ENCODE measurements at regions not wholly inside any gene's neighbourhood (a gene's known extent, or its start where the extent isn't known, plus 50 kb on each side); places are given as distances from the start of the nearest gene placed in this dataset.
"Not testable (repeated sequence)": the region's sequence is repeated elsewhere in the genome, so short reads cannot be mapped to it uniquely, and the experiment has no call there.

DNA sequence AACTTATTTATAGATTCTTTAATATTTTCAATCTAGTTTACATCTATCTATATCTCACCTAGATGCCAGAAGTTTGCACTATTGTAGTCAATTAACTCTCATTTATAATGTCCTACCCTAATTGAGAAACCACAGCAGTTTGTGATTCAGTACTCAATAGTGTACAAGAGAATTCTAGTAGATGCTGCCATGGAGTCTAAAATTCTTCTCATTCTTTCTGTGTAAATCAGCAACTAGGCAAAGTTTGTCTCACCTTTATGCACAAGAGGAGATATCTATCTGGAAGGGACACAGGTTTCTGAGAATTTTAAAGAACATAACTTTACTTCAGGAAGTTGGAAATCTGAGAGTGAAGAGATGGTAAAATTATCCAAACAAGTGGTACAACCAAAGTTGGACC lies 173.0 kb upstream of the FBXL7 start:
- no peak for DNase-seq

DNA sequence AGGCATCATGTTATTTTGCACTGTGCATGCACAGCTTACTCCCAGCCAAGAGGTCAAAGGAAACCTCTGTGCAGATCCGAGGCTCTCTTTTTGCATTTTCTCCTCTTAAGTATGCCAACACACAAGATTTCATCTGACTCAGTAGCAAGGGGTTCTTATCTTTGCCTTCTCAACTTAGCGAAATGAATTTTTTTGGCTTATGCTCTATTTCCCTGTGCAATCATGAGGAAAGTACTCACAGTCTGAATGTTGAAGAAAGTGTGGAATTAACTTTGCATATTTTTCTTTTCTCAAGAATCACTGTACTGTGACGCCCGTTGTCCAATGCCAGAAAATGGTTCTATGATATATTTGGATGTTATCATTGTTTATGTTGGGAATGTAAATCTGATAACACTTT lies 173.5 kb upstream of the FBXL7 start:
- no peak for DNase-seq

DNA sequence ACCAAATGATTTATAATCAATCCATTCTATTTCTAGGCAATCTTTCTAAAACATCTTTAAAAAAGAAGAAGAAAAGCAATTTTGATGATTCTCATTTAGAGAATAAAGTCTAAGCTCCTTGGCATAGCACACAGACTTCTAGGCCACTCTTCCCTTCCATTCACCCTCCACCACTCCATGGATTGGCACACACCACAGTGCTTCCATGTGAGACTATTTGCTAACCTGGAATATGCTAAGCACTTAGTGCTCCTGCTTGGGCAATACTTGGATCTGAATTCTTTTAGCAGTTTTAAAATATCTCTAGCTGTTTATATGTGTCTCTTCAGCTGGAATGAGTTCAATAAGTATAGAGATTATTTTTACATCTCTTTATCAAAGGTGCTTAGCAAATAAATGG lies 177.6 kb upstream of the FBXL7 start:
- no peak for DNase-seq

DNA sequence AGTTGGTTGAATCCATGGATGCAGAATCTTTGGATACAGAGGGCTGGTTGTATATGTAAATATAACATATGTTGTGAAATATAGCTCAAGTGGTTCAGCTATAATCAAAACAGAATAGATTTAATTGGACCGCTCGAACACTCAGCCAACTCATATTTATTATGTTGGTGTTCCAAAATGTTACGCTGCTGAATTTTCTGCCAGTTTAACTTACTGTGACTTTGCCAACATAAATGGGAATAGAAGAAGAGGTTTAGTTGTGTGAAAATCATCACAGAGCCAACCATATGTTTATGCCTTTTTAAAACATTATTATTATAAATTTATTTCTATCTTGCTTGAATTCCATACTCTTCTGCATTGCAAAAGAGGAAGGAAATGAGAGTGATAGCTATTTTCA lies 178.2 kb upstream of the FBXL7 start:
- no peak for DNase-seq

DNA sequence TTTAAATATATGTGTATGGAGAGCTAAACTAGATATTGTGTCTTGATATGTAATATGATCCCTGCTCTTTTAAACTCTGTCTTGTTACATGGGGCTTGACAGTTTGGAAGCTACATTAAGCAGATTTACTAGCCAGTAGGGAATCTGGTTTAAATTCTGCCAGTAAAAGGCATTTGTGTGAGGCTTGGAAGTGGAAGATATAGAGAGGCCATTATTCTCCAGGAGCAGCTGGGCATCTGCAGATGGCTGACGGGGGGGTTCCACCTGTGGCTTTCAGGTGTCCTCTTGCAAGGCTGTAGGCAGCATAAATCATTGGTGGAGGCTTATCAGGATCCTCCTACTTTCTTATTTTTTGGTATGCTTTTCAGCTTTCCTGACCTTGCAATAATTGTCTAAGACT lies 179.1 kb upstream of the FBXL7 start:
- no peak for DNase-seq

DNA sequence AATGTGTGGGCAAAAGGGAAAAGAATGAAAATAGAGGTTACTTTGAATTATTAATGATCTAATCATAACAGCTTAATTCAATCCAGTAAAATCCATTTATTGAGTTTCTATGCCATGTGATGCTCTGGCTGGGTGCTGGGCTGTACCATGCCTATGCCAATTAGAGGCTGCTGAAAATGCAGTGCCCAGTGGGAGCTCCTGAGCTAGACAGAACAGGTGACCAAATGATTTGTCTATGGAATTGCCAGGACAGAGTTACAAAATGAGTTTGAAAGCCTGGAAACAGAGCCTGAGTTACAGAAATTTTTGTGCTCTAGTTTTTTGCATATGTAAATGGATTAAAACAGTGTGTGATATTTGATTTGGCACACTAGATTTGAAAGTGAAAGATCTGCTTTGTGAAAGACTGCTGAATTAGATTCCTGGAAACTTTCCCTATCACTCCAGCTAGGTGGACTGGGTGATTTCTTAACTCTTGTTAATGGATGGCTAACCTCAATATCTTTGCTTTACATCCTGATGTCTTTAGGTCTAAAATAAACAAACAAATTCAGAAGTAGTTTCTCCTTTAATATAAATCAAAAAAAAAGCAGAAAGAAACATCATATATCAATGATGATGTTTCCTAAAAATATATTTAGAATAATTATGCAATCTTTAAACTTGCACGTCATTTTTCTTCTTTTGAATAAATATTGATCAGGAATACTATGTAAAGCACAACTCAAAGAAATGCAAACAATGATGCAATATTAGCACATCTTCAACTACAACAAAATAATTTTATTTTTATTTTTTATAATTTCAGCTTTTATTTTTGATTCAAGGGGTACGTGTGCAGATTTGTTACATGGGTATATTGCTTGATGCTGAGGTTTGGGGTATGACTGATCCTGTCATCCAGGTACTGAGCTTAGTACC lies 194.8 kb upstream of the FBXL7 start:
- no peak for DNase-seq

DNA sequence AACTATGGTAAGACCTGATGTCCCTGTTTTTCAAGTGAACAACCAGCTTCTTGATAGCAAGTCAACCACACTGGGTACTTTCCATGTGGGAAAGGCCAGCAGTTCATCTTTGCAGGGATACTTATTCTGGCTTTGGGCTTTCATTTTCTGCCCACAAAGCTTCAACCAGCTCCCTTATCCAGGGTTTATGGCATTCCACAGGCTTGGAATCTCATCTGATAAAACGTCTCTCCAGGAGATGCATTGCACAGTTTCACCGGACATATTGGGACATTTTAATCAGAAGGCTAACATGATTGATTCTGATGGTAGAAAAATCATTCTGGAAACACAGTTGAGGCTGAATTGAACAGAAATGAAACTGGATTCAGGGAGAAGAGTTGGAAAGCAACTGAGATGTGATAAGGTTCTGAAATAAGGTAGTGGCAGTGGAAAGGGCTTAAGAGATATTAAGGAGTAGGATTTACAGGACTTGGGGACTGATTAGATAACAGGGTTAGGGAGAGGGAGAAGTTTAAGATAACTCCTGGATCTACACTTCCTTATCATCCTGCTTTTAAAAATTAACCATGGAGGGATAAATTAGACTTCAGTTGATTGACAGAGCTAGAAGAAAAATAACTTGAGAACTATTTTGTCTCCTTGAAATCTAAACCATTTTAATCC lies 195.8 kb upstream of the FBXL7 start:
- DNase-seq, result no peak

DNA sequence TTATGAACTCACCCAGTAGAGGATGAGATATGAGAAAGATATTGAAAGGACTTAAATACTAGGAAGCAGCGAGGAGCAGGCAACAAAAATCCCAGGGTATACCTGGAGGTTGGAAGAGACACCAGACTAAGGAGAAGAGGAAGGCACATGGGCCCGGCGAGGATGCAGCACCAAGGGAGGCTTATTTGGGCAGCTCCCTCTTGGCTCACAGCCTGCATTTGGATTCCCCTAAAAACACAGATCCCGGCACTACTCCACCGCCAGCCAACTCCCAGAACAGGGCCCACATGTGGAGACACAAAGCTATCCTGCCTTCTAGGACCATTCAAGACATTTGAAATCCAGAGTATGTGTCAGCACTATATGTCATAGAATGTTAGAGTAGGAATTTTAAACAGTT lies 199.8 kb upstream of the FBXL7 start:
- no peak for DNase-seq

DNA sequence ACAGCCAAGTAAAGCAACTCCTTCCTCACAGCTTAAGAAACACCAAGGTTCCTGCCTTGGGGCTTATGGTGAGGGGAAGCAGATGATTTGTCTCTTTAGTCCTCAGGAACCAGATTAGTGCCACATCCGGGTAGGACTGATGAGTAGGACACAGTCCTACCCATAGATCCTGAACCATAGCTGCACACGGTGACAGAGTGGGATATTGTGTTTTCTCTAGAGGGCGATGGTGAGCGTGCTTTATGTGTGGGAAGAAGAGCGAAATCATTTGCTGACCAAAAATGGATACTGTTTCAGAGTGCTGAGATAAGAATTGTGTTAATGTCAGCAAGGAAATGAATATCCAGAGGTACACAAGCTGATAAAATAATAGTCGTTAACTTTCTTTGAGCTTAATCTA lies 209.0 kb upstream of the FBXL7 start:
- no peak for DNase-seq

DNA sequence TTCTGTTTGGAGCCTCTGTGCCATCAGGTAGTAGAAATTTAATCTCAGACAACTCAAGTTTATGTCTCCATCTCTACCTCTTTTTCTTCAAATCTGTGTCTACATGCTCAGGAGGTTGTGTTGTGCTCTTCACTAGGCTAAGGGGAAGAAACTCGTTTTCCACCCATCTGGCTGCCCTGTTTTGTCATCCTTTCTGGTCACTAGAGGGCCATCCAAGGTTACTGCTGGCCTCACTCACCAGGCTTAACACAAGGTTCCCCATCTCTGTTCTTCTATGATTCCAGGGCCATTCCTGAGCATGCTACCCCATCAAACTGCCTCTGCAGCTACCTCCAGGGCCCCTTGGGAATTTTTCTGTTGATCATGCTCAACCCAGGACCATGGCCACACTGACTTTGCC lies 213.3 kb upstream of the FBXL7 start:
- DNase-seq, result no peak

DNA sequence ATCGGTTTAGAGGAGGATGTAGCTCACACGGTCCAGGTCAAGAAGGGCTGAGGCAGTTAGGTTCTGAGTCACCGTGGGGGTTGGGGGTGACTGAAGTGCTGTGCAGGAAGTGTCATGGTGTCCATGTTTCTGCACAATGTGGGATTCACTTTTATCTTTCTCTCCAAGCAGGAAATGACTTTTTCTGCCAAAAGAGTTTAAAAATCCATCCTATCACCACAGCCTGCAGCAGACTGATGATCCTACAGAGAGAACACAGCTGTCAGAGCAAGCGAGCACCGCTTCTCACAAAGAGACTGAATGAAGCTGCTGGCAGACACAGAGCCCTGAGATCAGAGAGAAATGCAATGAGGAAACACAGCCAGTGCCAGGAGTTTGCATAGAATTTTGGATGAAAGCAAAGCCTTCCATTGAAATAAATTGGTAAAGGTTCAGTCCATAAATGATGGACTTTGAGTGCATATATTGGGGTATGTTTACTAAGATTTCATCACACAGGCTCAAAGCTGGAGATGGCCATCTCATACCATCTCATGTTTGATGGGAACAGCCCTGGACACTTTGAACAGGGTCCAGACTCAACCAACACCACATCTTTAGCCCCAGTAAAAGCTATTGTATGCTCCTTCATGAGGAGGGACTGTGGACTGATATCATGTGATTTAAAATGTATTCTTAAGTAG lies 213.9 kb upstream of the FBXL7 start:
- DNase-seq, result no peak

DNA sequence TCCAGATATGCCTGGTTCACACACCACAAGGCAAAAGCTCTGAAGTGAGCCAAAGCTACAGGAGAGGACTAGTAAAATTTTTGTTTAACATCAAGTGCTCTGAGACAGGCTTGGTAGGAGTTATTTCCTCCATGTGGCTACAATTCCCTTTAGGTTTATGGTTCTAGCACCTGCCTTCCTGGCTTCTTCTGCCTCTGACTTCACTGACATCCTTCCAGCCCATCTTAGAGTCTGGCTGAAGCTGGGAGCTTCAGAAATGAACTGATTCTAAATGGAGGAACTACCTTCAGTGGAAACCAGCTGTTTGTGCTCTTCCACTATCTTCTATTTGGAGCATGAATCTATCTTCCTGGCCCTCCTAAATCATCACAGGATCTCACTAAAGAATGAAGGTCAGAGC lies 215.3 kb upstream of the FBXL7 start:
- no peak for DNase-seq

DNA sequence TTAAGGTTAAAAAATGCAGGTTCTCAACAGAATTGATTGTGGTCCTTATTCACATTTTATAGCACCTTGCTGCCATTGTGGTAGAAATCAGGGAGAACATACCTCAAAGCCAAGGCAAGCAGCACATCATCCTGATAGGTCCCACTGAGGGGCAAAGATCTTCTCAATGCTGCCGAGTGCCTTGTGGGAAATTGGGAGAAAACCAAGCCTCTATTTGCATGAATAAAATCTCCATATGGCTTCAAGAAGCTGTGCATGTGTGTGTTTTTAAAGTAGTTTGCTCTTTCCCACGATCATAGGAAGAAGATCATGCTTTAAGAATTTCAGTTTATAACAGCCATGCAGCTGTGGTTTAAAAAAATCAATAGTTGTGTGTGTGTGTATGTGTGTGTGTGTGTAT lies 216.9 kb upstream of the FBXL7 start:
- no peak for DNase-seq

DNA sequence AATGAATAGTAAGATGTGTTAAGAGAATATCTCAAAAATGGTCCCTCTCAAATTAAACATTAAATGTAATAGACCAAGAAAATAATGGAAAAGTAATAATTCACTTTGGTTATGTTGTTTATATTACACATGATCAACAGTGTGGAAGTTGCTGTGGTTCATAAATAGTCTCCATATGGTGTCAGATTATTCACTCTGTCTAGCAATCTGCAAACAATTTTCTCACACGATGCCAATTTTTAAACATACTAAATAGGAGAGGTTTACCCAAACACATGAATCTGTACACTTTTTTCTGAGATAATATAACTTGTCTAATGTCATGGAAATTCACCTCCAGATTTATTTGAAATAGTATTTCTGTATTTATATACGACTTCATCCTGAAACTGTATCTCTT lies 217.4 kb upstream of the FBXL7 start:
- DNase-seq, result no peak

DNA sequence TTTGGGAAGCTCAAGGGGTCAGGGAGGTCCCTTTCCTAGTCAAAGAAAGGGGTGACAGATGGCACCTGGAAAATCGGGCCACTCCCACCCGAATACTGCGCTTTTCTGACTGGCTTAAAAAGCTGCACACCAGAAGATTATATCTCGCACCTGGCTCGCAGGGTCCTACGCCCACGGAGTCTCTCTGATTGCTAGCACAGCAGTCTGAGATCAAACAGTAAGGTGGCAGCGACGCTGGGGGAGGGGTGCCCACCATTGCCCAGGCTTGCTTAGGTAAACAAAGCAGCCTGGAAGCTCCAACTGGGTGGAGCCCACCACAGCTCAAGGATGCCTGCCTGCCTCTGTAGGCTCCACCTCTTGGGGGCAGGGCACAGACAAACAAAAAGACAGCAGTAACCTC lies 228.4 kb upstream of the FBXL7 start:
- DNase-seq, result not testable (repeated sequence)

DNA sequence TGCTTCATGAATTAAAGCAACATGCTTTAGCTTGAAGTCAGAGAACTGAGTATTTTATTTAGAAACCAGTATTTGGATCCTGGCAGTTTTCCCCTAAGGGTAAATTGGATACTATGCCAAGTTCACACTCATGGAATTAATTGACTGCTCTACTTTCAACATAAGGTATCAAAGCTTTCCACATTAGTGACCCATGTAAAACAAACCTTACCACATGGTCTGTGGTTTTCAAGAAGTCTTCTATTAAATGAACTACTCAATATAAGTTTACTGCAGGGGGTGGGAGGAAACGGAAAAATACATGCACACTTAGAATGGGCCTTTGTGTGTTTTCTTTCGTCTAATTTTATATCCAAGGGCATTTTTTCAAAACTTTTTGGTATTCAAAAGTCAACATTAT lies 232.0 kb upstream of the FBXL7 start:
- no peak for DNase-seq

DNA sequence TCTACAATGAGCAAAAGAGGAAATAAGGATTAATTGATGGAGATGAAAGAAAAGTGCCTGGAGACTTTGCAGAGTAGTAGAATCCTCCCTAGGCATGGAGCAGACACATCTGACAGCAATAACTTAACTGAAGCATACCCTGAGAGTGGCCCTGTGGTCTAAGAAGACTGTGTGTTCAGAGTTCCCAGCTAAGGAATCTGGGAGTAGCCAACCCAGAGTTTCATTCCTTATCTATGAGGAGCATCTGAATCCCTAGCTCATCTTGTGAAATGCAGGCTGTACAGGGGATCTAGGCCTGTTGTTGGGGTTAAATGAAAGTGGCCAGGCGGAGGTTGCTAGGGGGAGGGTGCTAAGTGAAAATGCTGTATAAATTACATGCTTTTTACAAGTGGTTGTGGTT lies 233.1 kb upstream of the FBXL7 start:
- DNase-seq, result no peak

DNA sequence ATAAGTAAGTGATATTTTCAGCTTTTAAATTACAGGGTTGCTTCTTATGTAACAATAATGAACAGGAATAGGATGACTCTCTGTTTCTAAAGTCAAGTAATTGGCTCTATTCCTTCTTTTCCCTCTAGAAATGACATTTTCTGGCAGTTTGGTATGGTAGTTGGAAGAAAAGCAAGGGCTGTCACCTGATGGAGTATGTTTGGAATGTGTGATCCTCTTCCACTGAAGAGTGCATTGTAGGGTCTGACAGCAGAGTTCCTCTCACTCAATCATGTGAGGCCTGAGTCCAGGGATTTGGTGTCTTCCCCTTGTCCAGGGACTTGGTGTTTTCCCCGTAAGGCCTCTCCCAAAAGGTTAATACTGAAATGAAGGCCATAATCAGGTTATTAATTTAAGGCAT lies 233.8 kb upstream of the FBXL7 start:
- DNase-seq, result no peak

DNA sequence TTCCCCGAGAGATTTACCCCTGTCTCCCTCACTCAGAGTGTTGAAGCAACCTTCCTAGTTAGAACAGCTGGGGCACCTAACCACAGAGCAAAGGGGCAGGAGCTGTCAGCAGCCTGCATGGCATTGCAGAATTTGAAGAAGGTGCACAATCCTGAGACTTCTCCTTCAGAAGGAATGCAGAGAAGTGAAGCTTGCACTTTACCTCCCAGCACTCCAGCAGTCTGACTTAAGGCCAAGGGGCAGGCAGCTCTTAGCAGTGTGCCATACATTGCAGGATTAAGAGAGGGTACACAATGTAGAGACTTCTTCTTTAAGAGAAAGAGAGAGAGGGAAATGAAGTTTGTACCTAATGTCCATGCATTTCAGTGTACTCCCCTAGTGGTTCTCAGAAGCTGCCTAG lies 236.0 kb upstream of the FBXL7 start:
- no peak for DNase-seq

DNA sequence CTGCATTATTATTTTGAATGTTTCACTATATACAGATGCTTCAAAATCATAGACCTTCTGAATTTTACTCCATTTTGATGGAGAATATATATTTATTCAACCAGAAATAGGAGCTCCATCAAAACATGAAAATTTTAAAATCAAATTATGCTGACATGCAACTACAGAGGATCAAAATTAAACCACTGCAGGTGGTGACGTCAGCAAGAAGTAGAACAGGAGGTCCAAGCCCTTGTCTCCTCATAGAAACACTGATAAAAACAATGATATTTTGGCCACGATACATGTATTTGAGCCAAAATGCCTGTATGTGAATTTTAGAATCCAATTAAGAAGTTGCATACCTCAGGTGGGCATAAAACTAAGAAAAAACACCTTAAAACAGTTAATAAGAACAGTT lies 236.6 kb upstream of the FBXL7 start:
- DNase-seq, result no peak

DNA sequence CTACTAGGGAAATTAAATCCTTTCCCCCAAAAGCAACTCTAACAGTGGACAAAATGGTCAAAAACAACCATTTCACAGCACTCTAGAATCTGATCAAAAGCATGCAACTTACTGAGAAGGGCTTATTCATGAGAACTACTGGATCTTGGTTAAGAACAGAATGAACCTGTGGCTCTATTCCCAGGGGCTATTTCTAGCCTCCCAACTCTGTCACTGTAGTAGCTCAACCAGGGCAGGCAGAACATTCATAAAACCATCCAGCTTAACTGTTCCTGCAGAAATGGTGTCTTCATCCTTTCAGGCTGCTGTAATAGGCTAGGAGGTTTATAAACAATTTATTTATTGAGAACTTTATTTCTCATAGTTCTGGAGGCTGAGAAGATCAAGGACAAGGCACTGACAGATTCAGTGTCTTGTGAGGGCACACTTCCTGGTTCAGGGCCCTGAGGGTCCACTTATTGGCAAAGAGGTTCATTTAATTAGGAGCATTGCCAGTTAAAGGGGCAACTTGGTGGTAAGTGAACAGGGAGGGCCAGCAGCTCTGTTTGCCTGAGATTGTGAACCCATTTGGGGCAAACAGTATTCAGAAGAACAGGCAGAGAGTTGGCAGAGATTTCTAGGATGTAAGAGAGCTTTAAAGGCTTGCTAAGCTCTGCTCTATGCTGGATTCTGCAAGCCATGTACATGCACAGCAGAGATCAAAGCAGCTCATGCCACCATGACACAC lies 238.5 kb upstream of the FBXL7 start:
- no peak for DNase-seq

DNA sequence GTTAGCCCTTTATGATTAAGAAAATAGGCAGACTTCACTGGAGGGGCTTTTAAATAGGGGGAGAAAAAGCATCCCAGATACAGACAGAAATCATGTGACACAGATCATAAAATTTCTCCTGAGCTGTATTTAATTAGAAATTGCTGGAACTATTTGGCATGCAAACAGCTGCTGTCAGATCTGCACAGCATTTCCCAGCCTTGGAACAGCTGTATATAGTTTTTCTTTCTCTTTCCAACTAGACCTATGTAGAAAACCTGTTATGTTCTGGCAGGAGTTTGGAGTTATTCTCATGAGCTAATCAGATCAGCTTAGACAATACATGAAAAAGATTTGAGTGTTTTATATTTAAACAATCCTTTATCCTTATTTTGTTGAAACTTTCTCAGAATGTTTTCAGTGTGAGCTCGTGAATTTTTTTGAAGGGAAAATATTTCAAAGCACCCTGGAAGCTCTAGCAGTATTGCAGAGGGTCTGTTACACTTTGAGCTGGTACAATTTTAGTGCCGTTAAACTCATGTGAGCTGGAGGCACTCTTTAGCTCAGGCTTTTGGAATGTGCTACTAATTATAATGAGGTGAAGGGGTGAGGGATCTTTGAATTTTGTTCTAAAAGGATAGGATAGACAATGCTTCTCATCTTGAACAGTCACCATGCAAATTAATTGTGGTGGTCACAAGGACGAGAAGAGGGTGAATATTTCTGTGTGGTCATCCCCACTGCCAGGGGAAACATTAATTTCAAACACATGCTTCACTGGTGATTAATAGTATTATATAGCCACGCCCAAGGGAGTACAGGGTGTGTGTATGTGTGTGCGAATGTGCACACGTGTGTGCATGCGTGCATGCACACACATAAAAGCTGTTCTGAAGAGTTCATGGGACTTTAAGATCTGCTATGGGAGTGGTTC lies 239.4 kb upstream of the FBXL7 start:
- no peak for DNase-seq

Measured in CD4-positive, alpha-beta T cell treated with Interleukin-4 for 4 hours (primary cell).